ENCODE measurements at regions not wholly inside any gene's neighbourhood (a gene's known extent, or its start where the extent isn't known, plus 50 kb on each side); places are given as distances from the start of the nearest gene placed in this dataset.

GRCh38 chr7:51428217-51428887 lies 111.7 kb upstream of the COBL start:
- TF ChIP-seq EZH2 (IDR thresholded peaks at IDR 0.05) (no peak), POLR2AphosphoS5 (IDR thresholded peaks at IDR 0.05; ENCODE audit: borderline replicate concordance, low read depth, low read length) (no peak), FOXP2 (optimal IDR thresholded peaks at IDR 0.05; ENCODE audit: control extremely low read depth, extremely low read length, insufficient read depth) (no peak)
